ENCODE measurements at regions not wholly inside any gene's neighbourhood (a gene's known extent, or its start where the extent isn't known, plus 50 kb on each side); places are given as distances from the start of the nearest gene placed in this dataset.

DNA sequence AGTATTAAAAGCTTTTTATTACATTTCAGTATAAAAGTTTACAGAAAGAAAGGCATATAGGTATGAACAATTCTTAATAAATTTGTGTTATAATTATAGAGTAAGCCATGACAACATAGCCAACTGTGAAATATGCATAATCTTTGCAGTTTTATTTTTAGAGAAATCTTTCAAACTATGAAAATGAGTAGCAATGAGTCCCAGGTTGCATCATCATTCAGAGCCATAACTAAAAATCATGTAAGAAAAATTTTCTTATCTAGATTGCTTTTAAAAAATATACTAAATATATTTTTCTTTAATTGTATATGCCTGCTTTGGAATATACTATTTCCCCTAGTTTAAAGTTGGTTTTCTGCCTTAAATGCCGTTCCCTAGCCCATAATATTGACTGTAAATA lies 54.8 kb upstream of the NAF1 start:
- Histone ChIP-seq H2AFZ (ENCODE audit: low read length) (no peak overlapping the region), H3K79me2 (ENCODE audit: insufficient read depth, low read length) (no peaks in the 10 kb centered on the region), H3K9me2 (replicated peaks; ENCODE audit: low read depth, low read length) (no peaks in the 10 kb centered on the region), H3K9ac (ENCODE audit: low read depth, low read length, poor library complexity, severe bottlenecking) (no peak overlapping the region), H3K27me3 (ENCODE audit: insufficient read depth, low read length, poor library complexity, severe bottlenecking) (no peaks in the 10 kb centered on the region), H3K9me3 (ENCODE audit: insufficient read depth, low read depth, low read length) (no peaks in the 10 kb centered on the region), H3K36me3 (ENCODE audit: insufficient read depth, low read length) (no peaks in the 10 kb centered on the region), H3K4me3 (ENCODE audit: low read length, poor library complexity, severe bottlenecking) (no peak overlapping the region), H3K4me2 (ENCODE audit: low read depth, low read length, poor library complexity, severe bottlenecking) (no peak overlapping the region), H4K20me1 (ENCODE audit: insufficient read depth, low read length, poor library complexity, severe bottlenecking) (no peaks in the 10 kb centered on the region), H3F3A (ENCODE audit: low read depth) (no peaks in the 10 kb centered on the region), H3K4me1 (ENCODE audit: insufficient read depth, low read length, poor library complexity, severe bottlenecking) (no peaks in the 10 kb centered on the region)
- TF ChIP-seq EZH2phosphoT487 (IDR thresholded peaks at IDR 0.05; ENCODE audit: borderline replicate concordance), result no peak
- TF ChIP-seq, protein P1, sequence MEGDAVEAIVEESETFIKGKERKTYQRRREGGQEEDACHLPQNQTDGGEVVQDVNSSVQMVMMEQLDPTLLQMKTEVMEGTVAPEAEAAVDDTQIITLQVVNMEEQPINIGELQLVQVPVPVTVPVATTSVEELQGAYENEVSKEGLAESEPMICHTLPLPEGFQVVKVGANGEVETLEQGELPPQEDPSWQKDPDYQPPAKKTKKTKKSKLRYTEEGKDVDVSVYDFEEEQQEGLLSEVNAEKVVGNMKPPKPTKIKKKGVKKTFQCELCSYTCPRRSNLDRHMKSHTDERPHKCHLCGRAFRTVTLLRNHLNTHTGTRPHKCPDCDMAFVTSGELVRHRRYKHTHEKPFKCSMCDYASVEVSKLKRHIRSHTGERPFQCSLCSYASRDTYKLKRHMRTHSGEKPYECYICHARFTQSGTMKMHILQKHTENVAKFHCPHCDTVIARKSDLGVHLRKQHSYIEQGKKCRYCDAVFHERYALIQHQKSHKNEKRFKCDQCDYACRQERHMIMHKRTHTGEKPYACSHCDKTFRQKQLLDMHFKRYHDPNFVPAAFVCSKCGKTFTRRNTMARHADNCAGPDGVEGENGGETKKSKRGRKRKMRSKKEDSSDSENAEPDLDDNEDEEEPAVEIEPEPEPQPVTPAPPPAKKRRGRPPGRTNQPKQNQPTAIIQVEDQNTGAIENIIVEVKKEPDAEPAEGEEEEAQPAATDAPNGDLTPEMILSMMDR (conservative IDR thresholded peaks at IDR 0.05; ENCODE audit: low read length), result no peak

DNA sequence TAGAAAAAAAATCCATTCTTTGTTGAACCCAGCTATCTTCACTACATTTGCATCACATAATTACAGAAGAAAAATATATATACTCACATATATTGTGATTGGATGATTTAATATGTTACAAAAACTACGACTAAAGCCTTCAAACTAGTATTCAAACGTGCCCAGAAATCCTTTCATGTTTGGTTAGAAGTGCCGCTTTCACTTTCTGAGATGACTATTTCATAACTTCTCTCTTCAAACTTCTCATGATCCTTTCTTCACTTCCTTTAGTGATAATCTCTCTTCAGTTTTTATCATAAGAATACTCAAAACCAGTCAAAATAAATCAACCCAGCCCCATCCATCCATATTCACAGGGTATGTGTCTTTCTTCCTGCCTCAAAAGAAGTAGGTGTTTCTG lies 50.8 kb upstream of the NAF1 start:
- Histone ChIP-seq H3K79me2 (ENCODE audit: insufficient read depth, low read length) (no peaks in the 10 kb centered on the region), H3F3A (ENCODE audit: low read depth) (no peaks in the 10 kb centered on the region), H4K20me1 (ENCODE audit: insufficient read depth, low read length, poor library complexity, severe bottlenecking) (no peaks in the 10 kb centered on the region), H3K9me3 (ENCODE audit: insufficient read depth, low read depth, low read length) (no peaks in the 10 kb centered on the region), H3K4me2 (ENCODE audit: low read depth, low read length, poor library complexity, severe bottlenecking) (no peak overlapping the region), H3K4me1 (ENCODE audit: insufficient read depth, low read length, poor library complexity, severe bottlenecking) (no peaks in the 10 kb centered on the region), H3K9ac (ENCODE audit: low read depth, low read length, poor library complexity, severe bottlenecking) (no peak overlapping the region), H3K9me2 (replicated peaks; ENCODE audit: low read depth, low read length) (no peaks in the 10 kb centered on the region), H3K4me3 (ENCODE audit: low read length, poor library complexity, severe bottlenecking) (no peak overlapping the region), H2AFZ (ENCODE audit: low read length) (no peak overlapping the region), H3K36me3 (ENCODE audit: insufficient read depth, low read length) (no peaks in the 10 kb centered on the region), H3K27me3 (ENCODE audit: insufficient read depth, low read length, poor library complexity, severe bottlenecking) (no peaks in the 10 kb centered on the region)
- TF ChIP-seq EZH2phosphoT487 (IDR thresholded peaks at IDR 0.05; ENCODE audit: borderline replicate concordance), result no peak
- TF ChIP-seq, protein P1 (conservative IDR thresholded peaks at IDR 0.05; ENCODE audit: low read length), result no peak

All from Loucy (cell line).